ENCODE measurements at regions not wholly inside any gene's neighbourhood (a gene's known extent, or its start where the extent isn't known, plus 50 kb on each side); places are given as distances from the start of the nearest gene placed in this dataset.

- no peak for TF ChIP-seq CTCF (IDR thresholded peaks at IDR 0.05)
- no peak for TF ChIP-seq EZH2 (IDR thresholded peaks at IDR 0.05; ENCODE audit: borderline replicate concordance, insufficient read depth, low read depth, low read length, poor library complexity, severe bottlenecking)
Observed at GRCh38 chr20:12723811-12724210, 285.0 kb upstream of the SPTLC3 start.

Measured in B cell (primary cell).